Transverse colon (tissue), 4 donors: ENCODE measurements at regions not wholly inside any gene's neighbourhood (a gene's known extent, or its start where the extent isn't known, plus 50 kb on each side); places are given as distances from the start of the nearest gene placed in this dataset.

Experiments
- DNase-seq: peaks from one replicate; pipeline ENCODE4 v3.0.0-alpha.2; 2019
- H3K27ac ChIP-seq, 4 donors: fragments of 200-600 bp; sonication (generic); 2 replicates each; pipeline ENCODE4 v1.5.1; 2016 to 2018; ENCODE audit warnings: inconsistent platforms in 4 of 4
- H3K27me3 ChIP-seq: fragments of 200-600 bp; sonication (generic); 2 replicates; pipeline ENCODE4 v1.5.1; 2017; ENCODE audit warnings: inconsistent platforms
- H3K36me3 ChIP-seq, 4 donors: fragments of 200-600 bp; sonication (generic); 2 replicates each; pipeline ENCODE4 v1.5.1; 2017 to 2019; ENCODE audit warnings: inconsistent platforms in 4 of 4
- H3K4me1 ChIP-seq, 4 donors: fragments of 200-600 bp; sonication (generic); 2 replicates each; pipeline ENCODE4 v1.5.1; 2017 to 2020; ENCODE audit warnings: inconsistent platforms in 4 of 4
- H3K4me3 ChIP-seq, 4 donors: fragments of 200-600 bp; sonication (generic); 1 replicate in 1 of 4; 2 replicates in 3 of 4; pipeline versions ENCODE4 v1.5.1 to v1.6.1; 2017 to 2019; ENCODE audit warnings: inconsistent platforms in 4 of 4
- H3K9me3 ChIP-seq, 2 donors: fragments of 200-600 bp; sonication (generic); 2 replicates each; pipeline ENCODE4 v1.5.1; 2017 to 2019; ENCODE audit warnings: inconsistent platforms in 2 of 2
- EP300 ChIP-seq: sonication (generic); formaldehyde crosslinking; IDR thresholded peaks from one replicate; pipeline ENCODE4 v1.6.1; 2017; ENCODE audit warnings: antibody characterized with exemption, low read depth
- POLR2A ChIP-seq: fragments of 450-650 bp; IDR thresholded peaks from one replicate; pipeline ENCODE4 v1.6.1; 2016; ENCODE audit warnings: antibody characterized with exemption, mild to moderate bottlenecking, moderate library complexity
- POLR2AphosphoS5 ChIP-seq, 3 donors: sonication (generic); formaldehyde crosslinking; IDR thresholded peaks; one replicate each; pipeline ENCODE4 v1.6.1; 2016; ENCODE audit warnings: antibody characterized with exemption in 3 of 3
- WGBS, 2 donors: methylation state at CpG; one replicate each; pipeline ENCODE4 v1.1.5; 2018; ENCODE audit warnings: low coverage in 1 of 2; 5-methylcytosine and 5-hydroxymethylcytosine counted together
- in situ Hi-C, 4 donors: fragments of 200-750 bp; cut with MboI; loops; one replicate each; pipeline versions ENCODE4 v1.15.0 to v1.15.1; 2017; ENCODE audit warnings: low sequenced_read_pairs in 3 of 4, low pct_ligation_motif_present in 1 of 4, low pct_unique_long_range_greater_than_20kb in 1 of 4
- intact Hi-C: fragments of 100-400 bp; cut with DNase I; formaldehyde crosslinking; loops from one replicate; pipeline ENCODE4 v1.15.1; 2023; ENCODE audit warnings: low total_unique reads
- TF ChIP-seq, protein P1 (sequence below), 5 experiments: fragments of 200-600 bp in 3 of 5; fragments of 450-650 bp in 2 of 5; sonication (generic) in 3 of 5; IDR thresholded peaks; 1 replicate in 2 of 5; 2 replicates in 3 of 5; pipeline ENCODE4 v1.5.1; 2016 to 2017; ENCODE audit warnings: antibody characterized with exemption in 5 of 5, inconsistent platforms in 3 of 5, mild to moderate bottlenecking in 2 of 5, moderate library complexity in 1 of 5

DNA sequence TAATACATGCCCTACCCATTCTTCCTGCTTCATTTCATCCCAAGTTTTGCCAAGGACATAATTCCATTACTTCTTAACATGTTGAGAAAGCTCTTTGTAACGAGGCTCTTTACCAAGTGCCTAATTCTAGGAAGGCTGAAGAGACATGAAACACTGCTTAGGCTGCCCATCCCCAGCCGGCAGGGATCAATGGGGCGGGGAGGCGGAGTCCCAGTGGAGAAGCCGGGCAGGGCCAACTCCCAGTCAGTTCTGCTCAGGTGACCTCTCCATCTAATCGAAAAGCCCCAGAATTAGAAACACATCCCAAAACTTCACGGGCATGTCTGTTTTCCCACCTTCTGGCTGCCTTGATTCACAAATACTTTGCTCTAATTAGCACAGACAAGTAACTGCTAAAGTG is 89.5 kb upstream of the LYZL1 start:
- DNase-seq, result no peak
- H3K27me3 ChIP-seq, result no peaks in the 10 kb centered on the region
- TF ChIP-seq, protein P1, sequence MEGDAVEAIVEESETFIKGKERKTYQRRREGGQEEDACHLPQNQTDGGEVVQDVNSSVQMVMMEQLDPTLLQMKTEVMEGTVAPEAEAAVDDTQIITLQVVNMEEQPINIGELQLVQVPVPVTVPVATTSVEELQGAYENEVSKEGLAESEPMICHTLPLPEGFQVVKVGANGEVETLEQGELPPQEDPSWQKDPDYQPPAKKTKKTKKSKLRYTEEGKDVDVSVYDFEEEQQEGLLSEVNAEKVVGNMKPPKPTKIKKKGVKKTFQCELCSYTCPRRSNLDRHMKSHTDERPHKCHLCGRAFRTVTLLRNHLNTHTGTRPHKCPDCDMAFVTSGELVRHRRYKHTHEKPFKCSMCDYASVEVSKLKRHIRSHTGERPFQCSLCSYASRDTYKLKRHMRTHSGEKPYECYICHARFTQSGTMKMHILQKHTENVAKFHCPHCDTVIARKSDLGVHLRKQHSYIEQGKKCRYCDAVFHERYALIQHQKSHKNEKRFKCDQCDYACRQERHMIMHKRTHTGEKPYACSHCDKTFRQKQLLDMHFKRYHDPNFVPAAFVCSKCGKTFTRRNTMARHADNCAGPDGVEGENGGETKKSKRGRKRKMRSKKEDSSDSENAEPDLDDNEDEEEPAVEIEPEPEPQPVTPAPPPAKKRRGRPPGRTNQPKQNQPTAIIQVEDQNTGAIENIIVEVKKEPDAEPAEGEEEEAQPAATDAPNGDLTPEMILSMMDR (IDR thresholded peaks at IDR 0.05), result no peak
- TF ChIP-seq POLR2AphosphoS5 (IDR thresholded peaks at IDR 0.05) (no peak), POLR2A (no peak), EP300 (no peak)
- H3K27ac ChIP-seq, result no peak overlapping the region
- in situ Hi-C loops, result no loop called here
- H3K9me3 ChIP-seq, result no peaks in the 10 kb centered on the region
- WGBS, 2 donors, result 0 to 45% methylated on average over 1 to 7 of the region's 7 CpGs
- no peak overlapping the region for H3K4me3 ChIP-seq
- H3K4me1 ChIP-seq, result no peaks in the 10 kb centered on the region
- intact Hi-C loops, result no loop called here
- no peaks in the 10 kb centered on the region for H3K36me3 ChIP-seq

DNA sequence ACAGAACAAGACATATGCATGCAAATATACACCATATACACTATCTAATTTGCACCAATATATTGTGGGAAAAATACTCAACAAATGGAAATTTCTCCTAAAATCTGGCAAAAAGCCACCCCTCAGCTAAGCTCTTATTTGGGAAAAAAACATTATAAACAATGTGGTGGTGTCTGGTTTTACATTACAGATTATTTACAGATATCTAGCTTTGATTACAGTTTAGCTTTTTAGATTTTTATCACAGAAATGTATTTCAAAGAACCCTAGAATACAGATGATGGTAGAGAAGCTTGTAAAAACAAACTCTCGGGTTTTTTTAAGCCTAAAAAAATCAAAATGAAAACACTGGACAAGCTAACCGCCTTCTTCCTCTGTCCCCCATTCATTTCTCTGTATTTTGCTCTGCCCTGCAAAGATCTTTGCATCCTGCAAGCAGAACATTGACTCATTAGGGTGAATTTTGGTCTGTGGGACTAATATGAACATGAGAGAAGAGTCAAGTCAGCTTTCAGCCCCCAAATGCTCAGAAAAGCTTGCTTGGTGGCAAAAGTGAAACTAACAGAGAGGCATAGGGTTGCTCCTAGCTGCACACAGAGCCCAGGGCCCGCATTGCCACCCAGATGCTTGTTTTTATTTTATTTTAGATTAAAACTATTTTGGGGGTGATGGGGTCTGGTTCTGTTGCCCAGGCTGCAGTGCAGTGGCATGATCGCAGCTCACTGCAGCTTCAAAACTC is 88.8 kb upstream of the LYZL1 start:
- in situ Hi-C loops (no loop called here), intact Hi-C loops (no loop called here)
- Histone ChIP-seq H3K9me3 (no peaks in the 10 kb centered on the region), H3K27ac (no peak overlapping the region), H3K36me3 (no peaks in the 10 kb centered on the region), H3K4me1 (no peaks in the 10 kb centered on the region), H3K27me3 (no peaks in the 10 kb centered on the region), H3K4me3 (no peak overlapping the region)
- DNase-seq, result no peak
- no peak for TF ChIP-seq POLR2A
- TF ChIP-seq POLR2AphosphoS5 (IDR thresholded peaks at IDR 0.05), result no peak
- TF ChIP-seq, protein P1 (IDR thresholded peaks at IDR 0.05), result no peak
- no peak for TF ChIP-seq EP300
- WGBS, 2 donors, result 50 to 75% methylated on average over 2 to 4 of the region's 4 CpGs

DNA sequence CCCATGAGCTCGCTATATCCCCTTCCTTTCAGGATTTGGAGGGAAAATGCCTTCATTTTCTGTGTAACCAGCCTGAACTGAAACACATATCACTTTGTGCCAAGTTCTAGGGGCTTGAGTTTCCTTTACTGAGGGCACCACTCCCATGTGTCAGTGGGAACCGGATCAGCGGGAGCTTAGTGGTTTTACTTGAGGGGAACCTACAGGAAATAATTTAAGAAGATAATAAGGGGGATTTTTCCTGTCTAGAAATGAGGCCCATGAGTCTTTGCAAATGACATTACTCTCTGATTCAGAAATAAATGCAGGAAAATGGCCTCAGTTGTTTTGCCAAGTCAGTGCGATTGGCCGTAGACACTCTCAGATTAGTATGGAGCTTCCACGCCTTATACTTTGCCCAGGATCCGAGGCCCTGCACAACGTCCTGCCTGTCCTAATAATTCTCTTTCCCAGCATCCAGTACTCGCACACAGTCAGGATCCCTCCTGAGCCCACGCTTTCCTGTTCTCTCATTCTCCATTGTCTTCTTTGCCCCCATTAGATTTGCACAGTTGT is 86.4 kb upstream of the LYZL1 start:
- 71 to 86% methylated on average over 6 to 10 of the region's 10 CpGs for WGBS, 2 donors
- H3K4me3 ChIP-seq, result no peak overlapping the region
- no peak for DNase-seq
- in situ Hi-C loops, result no loop called here
- H3K36me3 ChIP-seq, result no peaks in the 10 kb centered on the region
- no peaks in the 10 kb centered on the region for H3K4me1 ChIP-seq
- no peaks in the 10 kb centered on the region for H3K27me3 ChIP-seq
- H3K27ac ChIP-seq, result no peak overlapping the region
- no peaks in the 10 kb centered on the region for H3K9me3 ChIP-seq
- TF ChIP-seq POLR2A (no peak), POLR2AphosphoS5 (IDR thresholded peaks at IDR 0.05) (no peak), EP300 (no peak)
- TF ChIP-seq, protein P1 (IDR thresholded peaks at IDR 0.05), result no peak
- intact Hi-C loops, result no loop called here

DNA sequence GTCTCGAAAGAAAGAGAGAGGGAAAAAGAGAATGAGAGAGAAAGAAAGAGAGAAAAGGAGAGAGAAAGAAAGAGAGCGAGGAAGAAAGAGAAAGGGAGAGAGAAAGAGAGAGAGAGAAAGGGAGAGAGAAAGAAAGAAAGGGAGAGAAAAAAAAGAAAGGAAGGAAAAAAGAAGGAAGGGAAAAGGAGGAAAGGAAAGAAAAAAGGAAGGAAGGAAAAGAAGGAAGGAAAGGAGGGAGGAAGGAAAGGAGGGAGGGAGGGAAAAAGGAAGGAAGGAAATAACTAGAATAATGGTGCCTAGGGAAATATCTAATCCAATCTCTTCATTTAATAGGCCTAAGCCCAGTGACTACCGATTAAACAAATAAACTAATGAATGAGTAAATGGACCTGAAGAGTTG is 85.4 kb upstream of the LYZL1 start:
- WGBS, 2 donors, result 81 to 85% methylated on average over 3 of the region's 3 CpGs
- in situ Hi-C loops, result no loop called here
- Histone ChIP-seq H3K9me3 (no peaks in the 10 kb centered on the region), H3K27me3 (no peaks in the 10 kb centered on the region), H3K4me3 (no peak overlapping the region), H3K27ac (no peak overlapping the region), H3K36me3 (no peaks in the 10 kb centered on the region), H3K4me1 (no peaks in the 10 kb centered on the region)
- no peak for TF ChIP-seq POLR2AphosphoS5 (IDR thresholded peaks at IDR 0.05)
- TF ChIP-seq POLR2A, result no peak
- TF ChIP-seq EP300, result no peak
- TF ChIP-seq, protein P1 (IDR thresholded peaks at IDR 0.05), result no peak
- DNase-seq, result no peak
- intact Hi-C loops, result no loop called here
